Common myeloid progenitor, CD34-positive (primary cell): ENCODE measurements at regions not wholly inside any gene's neighbourhood (a gene's known extent, or its start where the extent isn't known, plus 50 kb on each side); places are given as distances from the start of the nearest gene placed in this dataset.

Experiments used
- CTCF ChIA-PET: fragments of 350-600 bp; sonication (Branson Sonifier 250); formaldehyde crosslinking; loops from one replicate; lab custom pipeline; 2021; ENCODE audit warnings: antibody characterized with exemption; lab: Charles Lee
- POLR2A ChIA-PET: fragments of 350-600 bp; sonication (Branson Sonifier 250); formaldehyde crosslinking; loops from one replicate; lab custom pipeline; 2021; ENCODE audit warnings: antibody characterized with exemption; lab: Charles Lee
- DNase-seq, 3 donors: peaks; one replicate each; pipeline versions ENCODE4 v3.0.0 to v3.0.0-alpha.2; 2013
- H3K27ac ChIP-seq, 2 experiments: 1 replicate in 1 of 2; 2 replicates in 1 of 2; pipeline ENCODE4 v1.7.0; 2013; ENCODE audit warnings: inconsistent platforms in 2 of 2, low read length in 2 of 2, mild to moderate bottlenecking in 2 of 2, low read depth in 1 of 2, moderate library complexity in 1 of 2; ENCODE audit not compliant: severe bottlenecking in 2 of 2, insufficient read depth in 1 of 2, poor library complexity in 1 of 2
- H3K27me3 ChIP-seq, 5 experiments: replicated peaks in 2 of 5; 1 replicate in 3 of 5; 2 replicates in 2 of 5; pipeline versions ENCODE4 v1.6.1 to v1.7.0; 2013; ENCODE audit warnings: low read length in 4 of 5, mild to moderate bottlenecking in 2 of 5, moderate library complexity in 2 of 5, inconsistent platforms in 1 of 5; ENCODE audit not compliant: insufficient read depth in 5 of 5, control insufficient read depth in 4 of 5
- H3K36me3 ChIP-seq, 4 experiments: 1 replicate in 2 of 4; 2 replicates in 2 of 4; pipeline versions ENCODE4 v1.6.1 to v1.7.0; 2013; ENCODE audit warnings: low read length in 3 of 4, control low read depth in 1 of 4, mild to moderate bottlenecking in 1 of 4; ENCODE audit not compliant: control insufficient read depth in 4 of 4, insufficient read depth in 4 of 4
- H3K4me1 ChIP-seq, 4 experiments: 1 replicate in 3 of 4; 2 replicates in 1 of 4; pipeline versions ENCODE4 v1.6.1 to v1.7.1; 2013; ENCODE audit warnings: low read length in 3 of 4, mild to moderate bottlenecking in 3 of 4, control low read depth in 1 of 4, inconsistent platforms in 1 of 4, moderate library complexity in 1 of 4; ENCODE audit not compliant: control insufficient read depth in 4 of 4, insufficient read depth in 4 of 4; ENCODE audit errors: control extremely low read depth in 1 of 4
- H3K4me3 ChIP-seq, 7 experiments: 1 replicate in 4 of 7; 2 replicates in 3 of 7; pipeline versions ENCODE4 v1.5.1 to v1.7.0; 2013; ENCODE audit warnings: mild to moderate bottlenecking in 7 of 7, low read length in 6 of 7, moderate library complexity in 6 of 7, inconsistent platforms in 2 of 7, low read depth in 2 of 7, control low read depth in 1 of 7; ENCODE audit not compliant: insufficient read depth in 4 of 7, control insufficient read depth in 1 of 7; ENCODE audit errors: extremely low read depth in 1 of 7
- H3K9me3 ChIP-seq, 5 experiments: 1 replicate in 4 of 5; 2 replicates in 1 of 5; pipeline versions ENCODE4 v1.6.1 to v1.7.1; 2013; ENCODE audit warnings: low read length in 4 of 5, mild to moderate bottlenecking in 2 of 5, inconsistent platforms in 1 of 5, low read depth in 1 of 5, moderate library complexity in 1 of 5; ENCODE audit not compliant: control insufficient read depth in 4 of 5, insufficient read depth in 2 of 5; ENCODE audit errors: control extremely low read depth in 1 of 5
- WGBS: methylation state at CpG from one replicate; pipeline ENCODE4 v1.1.5; 2013; ENCODE audit not compliant: insufficient coverage; 5-methylcytosine and 5-hydroxymethylcytosine counted together

- Histone ChIP-seq H3K27ac (no peak overlapping the region), H3K4me3 (no peak overlapping the region), H3K4me1 (no peaks in the 10 kb centered on the region), H3K36me3 (no peaks in the 10 kb centered on the region), H3K9me3 (peaks cover 0 to 13% (median 5%) of the 10 kb centered on the region in 5 experiments), H3K27me3 (no peaks in the 10 kb centered on the region)
- DNase-seq: no peak
- CTCF ChIA-PET: interaction anchor here (0.6 kb wide), 1 partner anchor 68 kb away, joined by 3 read pairs; no protein-coding TSS in a partner anchor
- POLR2A ChIA-PET: no interaction called here
- WGBS: 68% methylated on average over 3 of the region's 3 CpGs
Measured at GRCh38 chr18:4573735-4574134, 118.6 kb upstream of the DLGAP1 start.

DNA sequence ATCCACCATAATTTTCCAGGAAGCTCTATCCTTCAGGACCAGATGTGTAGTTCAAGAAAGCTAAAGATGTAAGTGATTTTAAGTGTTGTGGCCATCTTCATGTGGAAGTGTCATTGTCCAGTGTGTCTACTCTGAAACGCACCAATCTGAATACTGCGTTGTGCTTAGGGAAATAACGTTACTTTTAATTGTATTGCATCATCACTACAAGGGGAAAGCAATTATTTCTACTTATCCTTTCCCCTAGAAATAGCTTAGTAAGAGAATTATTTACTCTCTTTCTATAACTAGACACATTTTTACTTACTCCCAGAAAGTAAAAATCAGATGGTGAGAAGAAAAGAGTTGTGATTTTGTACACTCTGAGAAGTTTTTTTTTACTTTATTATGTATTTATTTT, 102.4 kb upstream of the DLGAP1 start:
- Histone ChIP-seq H3K4me1 (no peaks in the 10 kb centered on the region), H3K27me3 (no peaks in the 10 kb centered on the region), H3K27ac (no peak overlapping the region), H3K36me3 (no peaks in the 10 kb centered on the region), H3K9me3 (no peaks in the 10 kb centered on the region), H3K4me3 (no peak overlapping the region)
- WGBS: no CpG with 5 or more reads among the region's 3 CpGs
- ChIA-PET POLR2A (no interaction called here), CTCF (no interaction called here)
- no peak for DNase-seq

GRCh38 chr18:4551001-4551360, 95.9 kb upstream of the DLGAP1 start:
- H3K4me1 ChIP-seq: no peaks in the 10 kb centered on the region
- H3K9me3 ChIP-seq: no peaks in the 10 kb centered on the region
- H3K36me3 ChIP-seq: no peaks in the 10 kb centered on the region
- CTCF ChIA-PET: no interaction called here
- no peaks in the 10 kb centered on the region for H3K27me3 ChIP-seq
- no peak overlapping the region for H3K4me3 ChIP-seq
- WGBS: no CpG with 5 or more reads among the region's 1 CpG
- no peak for DNase-seq
- POLR2A ChIA-PET: no interaction called here
- no peak overlapping the region for H3K27ac ChIP-seq

DNA sequence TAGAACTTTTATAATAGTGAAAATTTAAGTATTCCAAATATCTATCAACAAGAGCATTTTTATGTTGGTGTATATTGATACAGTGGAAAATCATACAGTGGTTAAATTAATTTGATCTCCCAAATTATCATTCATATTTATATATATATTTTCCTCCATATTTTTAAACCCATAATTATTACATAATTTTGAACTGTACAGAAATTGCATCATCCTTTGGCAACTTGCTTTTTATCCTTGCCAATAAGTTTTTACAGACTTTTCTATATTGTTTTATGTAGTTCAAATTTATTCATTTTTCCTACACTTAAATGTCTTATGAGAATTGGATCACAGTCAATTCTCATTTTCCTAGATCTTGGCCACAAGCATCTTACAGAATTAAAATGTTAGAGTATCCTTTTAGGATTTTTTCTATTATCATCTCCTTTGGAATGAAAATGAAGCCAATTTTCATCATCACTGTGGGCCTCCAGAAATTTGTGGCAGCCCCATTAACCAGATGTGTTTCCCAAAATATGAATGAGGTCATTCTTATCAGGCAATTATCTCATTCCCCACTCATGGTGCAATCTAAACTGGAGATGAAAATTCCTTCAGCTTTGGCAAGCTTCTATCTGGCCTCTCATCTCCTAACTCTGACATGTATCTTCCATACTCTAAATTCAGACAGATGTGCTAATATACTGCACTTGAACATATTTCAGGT, 94.2 kb upstream of the DLGAP1 start:
- no peak for DNase-seq
- ChIA-PET CTCF (no interaction called here), POLR2A (no interaction called here)
- Histone ChIP-seq H3K27me3 (no peaks in the 10 kb centered on the region), H3K4me3 (no peak overlapping the region), H3K4me1 (no peaks in the 10 kb centered on the region), H3K36me3 (no peaks in the 10 kb centered on the region), H3K9me3 (no peaks in the 10 kb centered on the region), H3K27ac (no peak overlapping the region)

- Histone ChIP-seq H3K27me3 (no peaks in the 10 kb centered on the region), H3K36me3 (no peaks in the 10 kb centered on the region), H3K27ac (no peak overlapping the region), H3K4me3 (no peak overlapping the region), H3K4me1 (no peaks in the 10 kb centered on the region), H3K9me3 (no peaks in the 10 kb centered on the region)
- POLR2A ChIA-PET: no interaction called here
- CTCF ChIA-PET: no interaction called here
- WGBS: 84% methylated on average over 5 of the region's 6 CpGs
- DNase-seq: no peak
Measured at GRCh38 chr18:4547126-4547525, 92.0 kb upstream of the DLGAP1 start.

GRCh38 chr18:4544142-4544541, 89.0 kb upstream of the DLGAP1 start:
- H3K27me3 ChIP-seq: no peaks in the 10 kb centered on the region
- H3K9me3 ChIP-seq: no peaks in the 10 kb centered on the region
- H3K4me3 ChIP-seq: no peak overlapping the region
- ChIA-PET CTCF (no interaction called here), POLR2A (no interaction called here)
- H3K4me1 ChIP-seq: no peaks in the 10 kb centered on the region
- no peaks in the 10 kb centered on the region for H3K36me3 ChIP-seq
- 87% methylated on average over 3 of the region's 6 CpGs for WGBS
- H3K27ac ChIP-seq: no peak overlapping the region
- no peak for DNase-seq

DNA sequence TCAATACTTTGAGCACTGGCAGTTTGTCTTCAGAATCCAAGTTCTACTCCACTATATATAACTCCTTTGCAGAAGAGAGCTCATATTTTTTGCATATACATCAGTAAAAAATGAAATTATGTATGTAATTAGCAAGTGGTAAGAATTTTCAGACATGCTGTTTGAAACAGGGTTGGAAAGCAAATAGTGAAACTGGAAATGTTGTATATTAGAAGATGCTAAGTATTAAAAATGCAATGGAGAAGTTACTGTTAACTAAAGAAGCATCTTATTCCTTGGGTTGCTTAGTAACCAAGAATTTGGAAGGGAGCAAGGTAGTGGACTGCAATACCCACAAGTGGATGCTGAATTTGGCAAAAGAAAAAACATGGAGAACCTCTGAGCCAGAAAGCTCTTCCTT, 88.6 kb upstream of the DLGAP1 start:
- ChIA-PET POLR2A (no interaction called here), CTCF (no interaction called here)
- Histone ChIP-seq H3K4me3 (no peak overlapping the region), H3K27me3 (no peaks in the 10 kb centered on the region), H3K4me1 (no peaks in the 10 kb centered on the region), H3K9me3 (no peaks in the 10 kb centered on the region), H3K27ac (no peak overlapping the region), H3K36me3 (no peaks in the 10 kb centered on the region)
- DNase-seq: no peak
